COLO668 (cell line): ENCODE measurements at regions not wholly inside any gene's neighbourhood (a gene's known extent, or its start where the extent isn't known, plus 50 kb on each side); places are given as distances from the start of the nearest gene placed in this dataset.

ENCODE experiments used
- DNase-seq: peaks from one replicate; lab custom pipeline; 2025; ENCODE audit not compliant: unreplicated experiment; lab: John Stamatoyannopoulos, UW

DNA sequence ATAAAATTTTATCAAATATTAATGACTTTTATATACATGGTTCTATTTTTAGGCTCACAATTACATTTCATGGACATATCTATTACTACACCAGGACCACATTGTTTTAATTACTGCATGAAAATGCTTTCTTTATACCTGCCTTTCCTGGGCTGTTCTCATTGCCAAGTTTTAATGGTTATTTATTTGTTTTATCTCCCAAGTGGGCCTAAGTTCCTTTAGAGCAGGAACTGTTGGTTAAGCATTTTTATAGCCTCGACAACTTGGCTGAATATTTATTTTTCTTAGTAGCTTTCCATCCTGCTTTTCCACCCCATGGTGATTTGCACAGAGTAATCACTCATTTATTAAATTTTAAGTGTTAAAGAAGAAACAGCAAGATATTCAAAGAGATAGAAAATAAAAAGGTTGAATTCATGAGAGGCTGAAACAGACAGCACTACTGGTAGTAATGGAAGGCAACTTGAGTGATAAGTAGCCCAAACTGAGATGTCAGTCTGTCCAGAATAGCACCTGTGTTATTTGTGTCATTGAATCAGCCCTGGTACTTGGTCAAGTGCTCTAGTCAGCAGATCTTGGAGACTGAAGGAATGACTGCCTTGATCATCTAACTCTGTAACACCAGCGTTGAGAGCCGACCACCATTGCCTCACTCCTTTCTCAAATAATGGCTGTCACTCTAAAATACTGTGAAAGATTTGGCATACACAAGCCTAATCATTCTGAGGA is 119.1 kb upstream of the EGLN3 start:
- no peak for DNase-seq

DNA sequence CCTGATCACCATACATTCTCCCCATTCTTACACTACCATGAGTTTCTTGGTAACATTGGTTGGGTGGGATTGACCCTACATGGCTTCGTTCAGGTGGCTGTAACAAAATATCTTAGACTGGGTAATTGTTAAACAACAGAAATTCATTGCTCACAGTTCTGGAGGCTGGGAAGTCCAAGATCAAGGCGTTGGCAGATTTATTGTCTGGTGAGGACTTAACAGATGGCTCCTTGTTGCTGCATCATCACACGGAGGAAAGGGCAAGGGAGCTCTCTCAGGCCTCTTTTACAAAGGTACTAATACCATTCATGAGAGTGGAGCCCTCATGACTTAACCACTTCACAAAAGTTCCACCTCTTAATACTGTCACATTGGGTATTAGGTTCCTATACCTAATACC is 116.7 kb upstream of the EGLN3 start:
- no peak for DNase-seq

DNA sequence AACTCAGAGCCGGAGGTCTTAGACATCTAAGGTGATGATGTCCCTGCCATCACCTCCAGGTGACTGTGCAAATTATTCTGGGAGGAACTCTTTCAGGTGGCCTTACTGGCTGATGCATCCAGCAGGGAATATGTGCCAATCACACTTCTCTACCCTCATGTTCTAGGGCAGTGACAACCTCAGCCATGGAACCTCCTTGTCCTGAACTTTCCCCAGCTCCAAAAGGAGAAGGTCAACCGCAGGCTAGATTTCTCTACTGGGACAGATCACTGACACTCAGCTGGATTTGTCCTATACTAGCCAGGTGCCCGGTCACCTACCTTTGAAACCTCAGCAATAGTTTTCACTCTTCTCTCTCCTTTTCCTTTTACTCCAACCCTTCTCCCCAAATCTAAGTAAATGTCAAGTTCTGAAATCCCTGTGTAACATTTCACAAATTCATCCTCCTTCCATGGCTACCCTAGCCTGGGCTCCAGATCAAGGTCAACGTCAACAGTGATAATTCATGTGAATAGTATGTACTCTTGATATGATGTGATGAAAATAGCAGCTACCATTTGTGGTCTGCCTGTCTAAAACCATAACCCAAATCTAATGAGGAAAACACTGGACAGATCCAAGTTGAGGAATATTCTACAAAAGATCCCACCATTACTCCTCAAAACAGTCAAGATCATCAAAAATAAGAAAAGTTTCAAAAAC is 115.0 kb upstream of the EGLN3 start:
- no peak for DNase-seq

DNA sequence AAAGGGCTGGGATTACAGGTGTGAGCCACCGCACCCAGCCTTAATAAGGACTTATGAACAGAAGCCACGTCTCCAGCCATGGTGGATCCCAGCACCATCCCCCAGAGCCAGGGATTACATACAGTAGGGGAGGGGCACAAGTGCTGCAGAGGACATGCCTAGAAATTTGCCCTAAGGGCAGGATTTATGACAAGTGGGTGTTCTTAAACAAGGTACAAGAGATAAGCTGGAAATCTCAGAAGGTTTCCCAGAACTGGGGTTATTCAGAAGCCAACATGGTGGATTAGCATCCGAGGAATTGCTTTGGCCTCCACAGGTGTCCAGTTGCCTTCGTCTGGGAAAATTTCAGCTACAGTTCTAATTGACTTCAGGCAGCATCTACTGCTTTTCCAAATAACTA is 114.4 kb upstream of the EGLN3 start:
- DNase-seq, result no peak

DNA sequence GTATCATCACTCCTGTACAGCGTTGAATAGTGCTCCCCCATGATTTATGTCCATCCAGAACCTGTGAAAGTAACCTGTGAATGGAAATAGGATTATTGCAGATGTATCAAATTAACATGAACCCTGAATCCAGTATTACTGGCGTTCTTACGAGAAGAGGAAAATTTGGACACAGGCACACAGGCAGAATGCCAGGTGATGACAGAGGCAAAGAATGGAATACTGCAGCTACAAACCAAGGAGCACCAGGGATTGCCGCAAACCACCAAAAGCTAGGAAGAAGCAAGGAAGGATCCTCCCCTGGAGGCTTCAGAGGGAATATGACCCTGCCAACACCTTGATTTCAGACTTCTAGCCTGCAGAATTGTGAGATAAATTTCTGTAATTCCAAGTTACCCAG is 113.5 kb upstream of the EGLN3 start:
- no peak for DNase-seq

DNA sequence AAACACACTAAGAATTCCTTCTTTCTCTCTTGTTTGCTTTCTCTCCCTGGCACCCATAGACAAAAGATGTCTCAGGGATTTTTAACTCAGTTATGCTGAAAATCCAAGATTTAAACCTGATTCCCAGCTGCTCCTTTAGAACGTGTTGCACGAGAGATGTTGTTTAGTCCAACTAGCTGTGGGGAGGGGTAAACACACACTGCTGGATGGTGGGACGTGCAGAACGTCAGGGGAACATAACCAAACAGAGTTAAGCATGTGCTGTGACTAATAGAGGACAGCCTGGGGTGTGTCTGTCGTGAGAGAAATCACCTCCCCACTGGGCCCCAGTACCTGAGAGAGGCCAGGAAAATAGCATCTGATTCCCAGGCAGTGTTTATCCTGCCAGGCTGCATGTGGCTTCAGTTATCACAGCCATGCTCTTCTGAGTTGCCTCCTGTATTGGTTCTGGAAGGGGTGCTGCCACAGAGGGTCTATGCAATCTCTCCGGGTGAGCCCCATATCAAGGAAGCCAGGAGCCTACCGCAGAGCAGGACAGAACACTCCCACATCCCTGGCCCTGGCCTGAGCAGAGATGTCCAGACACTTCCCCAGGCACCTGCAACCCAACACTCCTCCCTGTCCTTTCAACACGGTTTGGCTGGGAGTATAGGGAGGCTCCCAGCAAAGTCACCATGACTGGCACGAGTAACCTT is 112.7 kb upstream of the EGLN3 start:
- no peak for DNase-seq

DNA sequence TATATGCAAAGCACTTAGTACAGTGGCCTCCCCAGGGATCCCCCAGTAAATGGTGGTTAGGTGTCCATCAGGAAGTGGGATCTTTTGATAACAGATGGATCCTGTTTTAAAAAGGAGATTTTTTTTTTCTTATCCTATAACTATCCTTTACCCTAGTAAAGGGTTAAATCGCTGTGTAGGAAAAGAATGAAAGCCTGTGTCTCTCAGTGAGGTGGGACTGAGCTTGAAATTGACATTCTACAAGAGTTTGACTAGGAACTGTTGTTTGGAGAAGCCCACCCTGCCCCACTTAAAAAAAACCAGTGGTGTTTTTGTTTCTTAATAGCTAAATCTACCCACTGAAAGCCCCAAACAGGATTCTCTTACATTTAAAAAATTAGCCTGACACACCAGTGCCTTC is 112.2 kb upstream of the EGLN3 start:
- DNase-seq, result no peak

DNA sequence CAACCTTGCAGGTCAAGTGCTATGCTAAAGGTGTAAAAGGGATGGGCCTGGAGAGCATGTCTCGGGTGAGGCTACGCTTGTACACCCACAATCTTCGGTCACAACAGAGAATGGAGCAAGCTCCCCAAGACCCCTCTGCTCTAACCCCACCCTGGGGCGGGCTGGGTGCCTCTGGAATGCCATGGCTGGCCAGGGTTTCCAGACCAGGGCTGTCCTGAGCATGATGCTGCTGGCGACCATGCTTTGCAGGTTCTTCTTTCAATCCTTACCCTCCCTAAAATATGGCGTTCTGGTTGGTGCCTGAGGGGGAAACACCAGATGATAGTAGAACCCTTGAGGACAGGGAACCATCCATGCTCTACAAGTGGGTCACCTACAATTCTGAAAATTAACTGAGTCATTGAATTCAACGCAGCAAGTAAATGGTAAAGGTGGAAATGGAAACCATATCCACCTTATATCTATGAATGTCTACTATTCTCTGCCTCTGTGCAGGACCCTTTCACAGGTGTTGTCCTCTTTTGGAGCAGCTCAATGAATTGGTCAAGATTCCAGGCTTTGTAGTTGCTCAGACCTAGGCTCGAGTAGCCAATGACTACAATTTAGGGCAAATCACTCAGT is 111.6 kb upstream of the EGLN3 start:
- no peak for DNase-seq

DNA sequence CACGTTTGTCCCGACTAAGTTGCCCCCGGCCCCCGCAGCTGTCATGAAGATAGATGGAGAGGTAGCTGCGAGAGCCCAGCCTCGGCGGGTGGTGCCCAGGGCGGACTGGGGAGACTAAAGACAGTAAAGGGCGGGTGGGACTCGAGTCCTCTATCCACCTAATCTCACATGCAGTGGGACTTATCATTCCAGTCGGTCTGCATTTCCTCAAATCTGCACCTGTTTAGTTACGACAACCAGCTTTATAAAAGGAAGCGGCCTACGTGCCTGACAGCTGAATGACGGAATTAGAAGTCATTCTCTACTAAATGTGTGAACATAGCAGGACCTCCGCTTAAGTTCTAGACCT is 109.8 kb upstream of the EGLN3 start:
- no peak for DNase-seq

DNA sequence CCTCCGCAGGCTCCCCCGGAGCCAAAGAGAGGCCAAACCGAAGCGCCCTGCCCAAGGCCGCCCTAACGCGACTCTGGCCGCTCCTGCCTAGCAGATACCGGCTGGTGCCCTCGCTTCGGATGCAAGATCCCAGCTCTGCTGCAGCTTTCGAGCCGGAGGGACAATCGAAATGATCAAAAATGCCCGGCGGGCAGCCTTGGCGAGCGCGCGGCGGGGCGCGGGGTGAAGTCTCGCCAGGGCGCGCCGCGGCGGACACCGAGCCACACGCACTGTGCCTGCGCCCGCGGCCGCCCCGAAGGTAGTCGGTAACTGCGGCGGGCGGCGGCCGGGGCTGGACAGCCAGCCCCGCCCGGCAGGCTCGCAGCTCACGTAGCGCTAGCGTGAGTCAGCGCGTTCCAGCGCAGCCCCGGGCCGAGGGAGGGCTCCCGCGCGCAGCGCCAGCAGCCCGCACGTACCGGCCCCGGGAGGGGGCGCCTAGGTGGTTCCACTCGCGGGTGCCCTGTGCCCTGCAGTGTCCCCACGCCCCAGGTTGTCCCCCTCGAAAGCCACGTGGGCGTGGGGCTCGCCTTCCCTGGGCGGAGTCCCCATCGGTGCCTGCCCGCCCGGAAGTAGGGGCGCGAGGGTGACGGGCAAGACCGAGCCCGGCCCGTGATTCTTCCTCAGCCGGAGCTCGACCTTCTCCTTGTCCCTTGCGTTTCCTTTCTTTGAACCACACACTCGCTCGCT is 109.2 kb upstream of the EGLN3 start:
- DNase-seq, result peak; percentile 96

DNA sequence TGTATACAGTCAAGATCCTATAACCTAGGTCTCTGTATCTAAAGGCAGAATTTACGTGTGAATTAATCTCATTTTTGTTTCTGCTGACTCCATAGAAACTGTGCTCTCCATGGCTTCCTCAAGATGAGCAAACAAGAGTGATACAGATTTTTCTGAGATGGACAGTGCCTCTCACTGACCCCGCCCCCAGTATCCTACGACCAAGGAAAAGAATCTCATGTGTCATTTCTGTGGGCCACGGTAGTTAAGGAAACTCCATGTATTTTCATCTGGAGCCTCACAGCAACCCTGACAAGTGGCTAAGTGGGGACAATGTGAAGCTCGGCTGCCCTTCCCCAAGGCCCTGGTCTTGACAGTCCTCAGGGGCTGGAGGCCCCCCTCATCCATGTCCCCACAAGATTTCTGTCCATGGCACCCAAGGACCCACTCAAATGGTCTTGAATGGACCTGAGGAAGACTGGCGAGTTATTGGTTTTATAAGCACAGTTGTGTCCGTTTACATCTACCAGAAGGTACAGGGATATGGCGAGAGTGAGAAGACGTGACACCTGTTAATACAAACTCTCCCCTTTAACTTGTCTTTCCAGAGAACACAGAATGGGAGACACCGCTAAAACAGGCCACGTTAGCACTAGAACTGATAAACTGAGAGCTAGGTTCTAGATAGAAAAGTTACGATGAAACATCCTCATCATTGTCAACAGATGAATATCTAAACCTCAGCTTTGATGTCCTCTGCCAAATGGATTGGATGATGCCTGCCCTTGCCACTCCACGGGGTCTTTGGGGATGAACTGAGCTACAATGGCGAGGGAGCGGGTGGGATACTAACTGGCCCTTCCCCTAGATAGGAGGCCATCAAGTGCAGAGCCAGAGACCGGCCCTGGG is 108.4 kb upstream of the EGLN3 start:
- DNase-seq, result peak; percentile 38

DNA sequence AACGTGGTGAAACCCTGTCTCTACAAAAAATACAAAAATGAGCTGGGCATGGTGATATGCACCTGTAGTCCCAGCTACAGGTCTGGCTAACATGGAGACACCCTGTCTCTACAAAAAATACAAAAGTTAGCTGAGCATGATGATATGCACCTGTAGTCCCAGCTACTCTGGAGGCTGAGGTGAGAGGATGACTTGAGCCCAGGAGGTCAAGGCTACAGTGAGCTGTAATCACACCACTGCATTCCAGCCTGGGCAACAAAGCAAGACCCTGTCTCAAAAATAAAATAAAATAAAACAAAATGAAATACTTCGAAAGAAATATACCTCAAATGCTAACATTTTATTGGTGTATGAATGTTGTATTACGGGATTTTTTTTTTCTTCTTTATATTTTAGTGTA is 107.6 kb upstream of the EGLN3 start:
- no peak for DNase-seq

DNA sequence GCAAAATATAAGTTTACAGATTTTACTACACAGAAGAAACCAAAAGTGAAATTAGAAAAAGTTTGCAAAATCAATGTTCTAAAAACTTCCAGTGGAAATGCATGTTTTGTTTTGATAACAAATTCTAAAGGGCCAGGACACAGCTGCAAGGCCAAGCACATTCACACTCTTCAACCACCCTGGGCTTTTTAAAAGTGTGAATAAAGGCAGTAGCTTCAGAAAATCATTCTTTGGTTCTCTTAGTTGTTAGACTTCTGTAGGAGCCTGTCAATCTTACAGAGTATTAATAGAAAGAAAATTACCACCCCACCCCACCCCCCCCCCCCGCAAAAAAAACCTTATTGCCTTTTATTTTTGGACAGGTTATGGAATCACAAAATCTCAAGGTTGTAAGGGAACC is 105.2 kb upstream of the EGLN3 start:
- DNase-seq, result no peak

DNA sequence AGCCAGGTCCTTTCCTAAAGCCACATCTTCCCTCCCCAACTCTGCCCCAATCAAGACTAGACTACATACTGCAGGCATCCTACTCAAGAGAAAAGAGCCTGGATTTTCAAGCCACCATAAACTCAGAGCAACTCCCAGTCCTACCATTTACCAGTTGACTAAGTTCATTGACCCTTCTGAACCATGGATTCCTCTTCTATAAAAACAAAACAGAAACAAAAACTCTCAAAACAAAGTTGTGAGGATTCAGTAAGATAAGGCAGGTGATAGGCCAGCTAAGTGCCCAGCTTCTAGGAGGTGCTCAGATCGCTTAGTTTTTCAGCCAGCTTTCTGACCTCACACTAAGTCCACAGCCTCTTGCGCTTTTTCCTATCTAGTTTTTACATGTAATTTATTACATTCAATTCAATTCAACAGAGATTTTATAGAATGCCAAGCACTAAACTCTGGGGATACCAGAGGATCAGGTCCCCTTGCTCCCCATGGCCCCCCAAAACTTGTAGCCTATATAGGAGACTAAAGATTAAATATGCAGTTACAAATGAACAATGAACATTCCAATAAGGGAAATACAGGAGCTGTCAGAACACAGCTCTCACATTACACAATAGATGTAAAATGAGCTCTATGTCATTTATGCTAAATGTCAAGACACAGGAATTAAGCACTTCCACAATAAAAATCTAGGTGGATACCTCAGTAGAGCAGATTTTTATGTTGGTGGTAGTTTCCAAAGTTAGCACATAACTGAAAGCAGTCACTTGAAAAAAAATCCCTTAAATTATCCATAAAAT is 104.5 kb upstream of the EGLN3 start:
- DNase-seq, result no peak

DNA sequence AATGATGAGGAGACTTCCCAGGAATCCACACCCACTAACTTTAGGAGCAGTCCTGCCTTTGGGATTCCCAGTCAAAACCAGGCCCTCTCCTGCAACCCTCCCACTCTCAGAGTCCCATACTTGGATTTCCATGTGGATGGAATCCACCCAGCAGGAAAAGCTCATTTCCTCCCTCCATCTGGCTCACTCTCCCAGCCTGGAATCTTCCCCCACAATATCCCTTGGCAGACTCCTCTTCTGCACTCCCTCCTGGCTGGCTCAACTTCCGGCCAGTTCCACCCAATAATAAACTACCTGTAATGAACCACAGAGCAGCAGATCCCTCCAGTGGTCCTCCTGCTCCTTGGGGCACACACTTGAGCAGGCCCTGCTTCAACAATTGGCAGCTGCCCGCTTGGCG is 102.8 kb upstream of the EGLN3 start:
- no peak for DNase-seq

DNA sequence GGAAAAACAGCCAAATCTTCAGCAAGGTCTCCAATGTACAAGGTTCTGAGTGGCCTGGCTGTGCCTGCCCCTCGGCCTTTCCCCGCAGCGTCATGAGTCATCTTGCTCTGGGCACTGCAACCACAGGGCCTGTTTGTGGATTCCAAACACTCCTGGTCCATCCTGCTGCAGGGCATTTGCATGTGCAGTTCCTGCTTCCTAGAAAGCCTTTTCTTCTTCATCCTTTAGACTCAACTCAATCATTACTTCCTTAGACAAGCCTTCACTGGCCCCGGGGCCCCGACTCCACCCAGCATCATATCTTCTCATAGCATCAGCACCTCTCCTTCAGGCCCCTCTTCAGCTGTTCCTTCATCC is 101.8 kb upstream of the EGLN3 start:
- DNase-seq, result no peak

DNA sequence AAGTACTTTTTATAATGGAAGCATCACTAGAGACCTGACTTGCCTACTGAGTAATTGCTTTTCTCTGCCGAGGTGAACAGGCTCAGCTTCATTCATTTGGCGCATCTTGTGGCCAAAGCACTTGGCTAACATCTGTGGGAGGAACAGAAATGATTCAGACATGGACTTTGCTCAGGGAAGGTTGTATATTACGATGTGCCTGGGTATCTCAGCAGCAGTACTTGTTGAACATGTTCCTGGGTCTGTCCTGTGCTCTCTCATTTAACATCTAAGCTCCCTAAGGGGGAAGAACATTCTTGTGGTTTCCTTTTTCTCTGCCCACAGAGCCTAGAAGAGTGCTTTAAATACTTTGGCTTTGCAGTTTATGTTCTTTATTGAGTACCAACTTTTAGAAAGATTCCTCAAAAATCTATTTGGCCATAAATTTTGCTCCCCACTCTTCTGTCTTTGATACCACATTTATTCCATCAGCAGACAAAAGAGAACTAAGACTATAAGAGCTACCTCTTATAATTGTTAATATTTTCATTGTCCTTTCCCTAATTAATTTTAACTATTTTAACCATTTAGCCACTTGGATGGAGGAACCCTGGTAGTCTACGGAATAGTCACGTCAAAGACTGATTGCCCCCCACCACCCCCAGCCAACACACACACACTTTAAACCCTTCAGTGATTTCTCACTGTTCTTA is 101.2 kb upstream of the EGLN3 start:
- peak; percentile 13 for DNase-seq

DNA sequence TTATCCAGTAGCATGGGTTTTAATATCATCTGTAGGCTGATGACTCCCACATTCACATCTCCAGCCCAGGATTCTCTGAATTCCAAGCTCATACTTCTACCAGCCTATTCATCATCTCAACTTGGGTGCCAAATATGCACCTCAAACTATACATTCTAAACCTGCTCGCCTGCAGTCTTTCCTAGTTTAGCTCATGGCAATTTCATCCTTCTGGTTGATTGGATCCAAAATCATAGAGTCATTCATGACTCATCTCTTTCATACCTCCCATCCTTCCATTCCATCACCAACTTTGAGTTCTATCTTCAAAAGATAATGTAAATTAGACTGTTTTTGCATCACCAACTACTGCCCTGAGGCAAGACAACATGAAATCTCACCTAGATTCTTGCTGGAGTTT is 99.7 kb upstream of the EGLN3 start:
- no peak for DNase-seq

DNA sequence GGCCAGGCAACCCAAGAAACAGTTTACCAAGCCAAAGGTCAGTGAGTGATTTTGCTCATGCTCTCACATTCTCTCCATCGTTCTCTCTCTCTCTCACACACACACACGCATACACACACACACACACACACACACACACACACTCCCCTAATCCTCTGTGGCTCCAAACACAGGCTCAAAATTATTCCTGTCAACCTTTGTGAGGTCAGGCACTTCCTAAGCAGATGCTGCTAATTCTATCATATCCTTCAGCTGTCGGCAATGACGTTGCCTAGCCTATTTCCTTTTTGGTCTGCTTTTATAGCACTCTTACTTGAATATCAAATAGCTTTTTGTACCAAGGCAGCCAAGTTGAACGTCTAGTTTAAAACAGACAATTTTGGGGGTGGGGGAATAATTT is 98.9 kb upstream of the EGLN3 start:
- DNase-seq, result no peak
